ENCODE measurements at regions not wholly inside any gene's neighbourhood (a gene's known extent, or its start where the extent isn't known, plus 50 kb on each side); places are given as distances from the start of the nearest gene placed in this dataset.

GRCh38 chrX:40201329-40201885, 103.6 kb upstream of the BCOR start:
- CTCF ChIA-PET = no interaction called here

GRCh38 chrX:40199704-40200103, 101.9 kb upstream of the BCOR start:
- Mint-ChIP-seq H3K27me3 (no peaks in the 10 kb centered on the region), H3K27ac (no peak overlapping the region), H3K36me3 (ENCODE audit: low read depth) (no peaks in the 10 kb centered on the region), H3K4me1 (ENCODE audit: low read depth) (peaks cover 15% of the 10 kb centered on the region), H3K9me3 (no peaks in the 10 kb centered on the region), H3K4me3 (no peak overlapping the region)
- H3K27ac ChIP-seq (ENCODE audit: low read depth in 1 of 2, low read length in 2 of 2) = no peak overlapping the region
- no peaks in the 10 kb centered on the region for H3K9me3 ChIP-seq (ENCODE audit: control insufficient read depth in 1 of 2, insufficient read depth in 1 of 2, low read length in 2 of 2)
- ChIA-PET POLR2A (no interaction called here), CTCF (no interaction called here)
- ATAC-seq (ENCODE audit: poor library complexity) = no peak
- intact Hi-C loops (cut with DNase I, micrococcal nuclease) = no loop called here
- H3K4me1 ChIP-seq (ENCODE audit: insufficient read depth, low read length) = peaks cover 18% of the 10 kb centered on the region
- DNase-seq = no peak
- no peak overlapping the region for H3K4me3 ChIP-seq (ENCODE audit: low read length)
- TF ChIP-seq CTCF (IDR thresholded peaks at IDR 0.05) = no peak
- no peaks in the 10 kb centered on the region for H3K36me3 ChIP-seq (ENCODE audit: insufficient read depth, low read length)
- H3K27me3 ChIP-seq (ENCODE audit: control insufficient read depth in 1 of 2, insufficient read depth in 2 of 2, low read length in 2 of 2) = no peaks in the 10 kb centered on the region

More at GRCh38 chrX:40201329-40201885, 103.6 kb upstream of the BCOR start:
- H3K27ac Mint-ChIP-seq = no peak overlapping the region
- Histone ChIP-seq H3K4me3 (ENCODE audit: low read length) (no peak overlapping the region), H3K27ac (ENCODE audit: low read depth in 1 of 2, low read length in 2 of 2) (no peak overlapping the region), H3K36me3 (ENCODE audit: insufficient read depth, low read length) (no peaks in the 10 kb centered on the region), H3K9me3 (ENCODE audit: control insufficient read depth in 1 of 2, insufficient read depth in 1 of 2, low read length in 2 of 2) (no peaks in the 10 kb centered on the region), H3K4me1 (ENCODE audit: insufficient read depth, low read length) (peaks cover 18% of the 10 kb centered on the region), H3K27me3 (ENCODE audit: control insufficient read depth in 1 of 2, insufficient read depth in 2 of 2, low read length in 2 of 2) (no peaks in the 10 kb centered on the region)
- ATAC-seq (ENCODE audit: poor library complexity) (peak; percentile 74), DNase-seq (peak in 3 of 14 experiments; percentile 33 to 64 (median 48))
- no peak for TF ChIP-seq CTCF (IDR thresholded peaks at IDR 0.05)
- H3K36me3 Mint-ChIP-seq (ENCODE audit: low read depth) = no peaks in the 10 kb centered on the region
- no peaks in the 10 kb centered on the region for H3K9me3 Mint-ChIP-seq
- H3K27me3 Mint-ChIP-seq = no peaks in the 10 kb centered on the region
- POLR2A ChIA-PET = no interaction called here
- H3K4me3 Mint-ChIP-seq = no peak overlapping the region
- H3K4me1 Mint-ChIP-seq (ENCODE audit: low read depth) = peaks cover 15% of the 10 kb centered on the region
- intact Hi-C loops (cut with DNase I, micrococcal nuclease) = no loop called here

DNA sequence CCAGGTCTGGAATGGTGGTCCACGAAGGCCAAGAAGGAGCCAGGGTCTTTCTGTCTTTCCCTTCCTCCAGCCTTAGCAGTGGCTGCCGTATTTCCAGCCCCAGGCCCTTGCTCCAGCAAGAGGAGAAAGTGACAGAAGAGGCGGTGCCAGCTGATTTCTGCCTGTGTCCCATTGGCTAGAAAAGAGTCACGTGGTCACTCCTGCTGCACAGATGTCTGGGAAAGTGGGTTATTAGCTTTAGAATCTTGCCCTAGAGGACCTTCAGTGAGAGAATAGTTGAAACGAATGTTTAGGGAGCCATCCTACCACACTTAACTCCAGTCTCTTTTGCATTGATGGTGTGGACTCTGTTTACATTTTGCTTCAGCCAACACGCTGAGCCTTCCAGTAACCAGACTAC, 99.3 kb upstream of the BCOR start:
- H3K4me1 Mint-ChIP-seq (ENCODE audit: low read depth) = peaks cover 6% of the 10 kb centered on the region
- Histone ChIP-seq H3K9me3 (ENCODE audit: control insufficient read depth in 1 of 2, insufficient read depth in 1 of 2, low read length in 2 of 2) (no peaks in the 10 kb centered on the region), H3K27me3 (ENCODE audit: control insufficient read depth in 1 of 2, insufficient read depth in 2 of 2, low read length in 2 of 2) (no peaks in the 10 kb centered on the region), H3K4me3 (ENCODE audit: low read length) (no peak overlapping the region), H3K36me3 (ENCODE audit: insufficient read depth, low read length) (no peaks in the 10 kb centered on the region), H3K4me1 (ENCODE audit: insufficient read depth, low read length) (peaks cover 10% of the 10 kb centered on the region), H3K27ac (ENCODE audit: low read depth in 1 of 2, low read length in 2 of 2) (no peak overlapping the region)
- H3K9me3 Mint-ChIP-seq = no peaks in the 10 kb centered on the region
- no peak overlapping the region for H3K27ac Mint-ChIP-seq
- ChIA-PET CTCF (no interaction called here), POLR2A (no interaction called here)
- no peaks in the 10 kb centered on the region for H3K27me3 Mint-ChIP-seq
- ATAC-seq (ENCODE audit: poor library complexity) (no peak), DNase-seq (no peak)
- H3K36me3 Mint-ChIP-seq (ENCODE audit: low read depth) = no peaks in the 10 kb centered on the region
- intact Hi-C loops (cut with DNase I, micrococcal nuclease) = no loop called here
- no peak overlapping the region for H3K4me3 Mint-ChIP-seq
- no peak for TF ChIP-seq CTCF (IDR thresholded peaks at IDR 0.05)
